ENCODE measurements at regions not wholly inside any gene's neighbourhood (a gene's known extent, or its start where the extent isn't known, plus 50 kb on each side); places are given as distances from the start of the nearest gene placed in this dataset.

GRCh38 chr5:57341380-57341979 lies 141.1 kb downstream of the ACTBL2 start:
- ATAC-seq (no peak), DNase-seq (no peak)
- Histone ChIP-seq H3K27ac (no peak overlapping the region), H3K4me1 (peaks cover 5% of the 10 kb centered on the region), H3K27me3 (no peaks in the 10 kb centered on the region), H3K4me3 (no peak overlapping the region), H3K9me3 (no peaks in the 10 kb centered on the region), H3K36me3 (replicated peaks in 1 of 2; ENCODE audit: insufficient read depth in 1 of 2, low read depth in 2 of 2) (no peaks in the 10 kb centered on the region)
- no peak for TF ChIP-seq POLR2A (IDR thresholded peaks at IDR 0.05)
- TF ChIP-seq, protein P1, sequence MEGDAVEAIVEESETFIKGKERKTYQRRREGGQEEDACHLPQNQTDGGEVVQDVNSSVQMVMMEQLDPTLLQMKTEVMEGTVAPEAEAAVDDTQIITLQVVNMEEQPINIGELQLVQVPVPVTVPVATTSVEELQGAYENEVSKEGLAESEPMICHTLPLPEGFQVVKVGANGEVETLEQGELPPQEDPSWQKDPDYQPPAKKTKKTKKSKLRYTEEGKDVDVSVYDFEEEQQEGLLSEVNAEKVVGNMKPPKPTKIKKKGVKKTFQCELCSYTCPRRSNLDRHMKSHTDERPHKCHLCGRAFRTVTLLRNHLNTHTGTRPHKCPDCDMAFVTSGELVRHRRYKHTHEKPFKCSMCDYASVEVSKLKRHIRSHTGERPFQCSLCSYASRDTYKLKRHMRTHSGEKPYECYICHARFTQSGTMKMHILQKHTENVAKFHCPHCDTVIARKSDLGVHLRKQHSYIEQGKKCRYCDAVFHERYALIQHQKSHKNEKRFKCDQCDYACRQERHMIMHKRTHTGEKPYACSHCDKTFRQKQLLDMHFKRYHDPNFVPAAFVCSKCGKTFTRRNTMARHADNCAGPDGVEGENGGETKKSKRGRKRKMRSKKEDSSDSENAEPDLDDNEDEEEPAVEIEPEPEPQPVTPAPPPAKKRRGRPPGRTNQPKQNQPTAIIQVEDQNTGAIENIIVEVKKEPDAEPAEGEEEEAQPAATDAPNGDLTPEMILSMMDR (IDR thresholded peaks at IDR 0.05): no peak
- intact Hi-C loops (cut with DNase I): no loop called here
- WGBS, 2 donors: 87 to 92% methylated on average over 4 of the region's 4 CpGs

GRCh38 chr5:57340681-57341080 lies 141.9 kb downstream of the ACTBL2 start:
- intact Hi-C loops (cut with DNase I): no loop called here
- Histone ChIP-seq H3K36me3 (replicated peaks in 1 of 2; ENCODE audit: insufficient read depth in 1 of 2, low read depth in 2 of 2) (no peaks in the 10 kb centered on the region), H3K4me1 (peaks cover 5% of the 10 kb centered on the region), H3K27ac (no peak overlapping the region), H3K27me3 (no peaks in the 10 kb centered on the region), H3K4me3 (no peak overlapping the region), H3K9me3 (no peaks in the 10 kb centered on the region)
- WGBS, 2 donors: 86 to 90% methylated on average over 1 of the region's 1 CpG
- no peak for TF ChIP-seq POLR2A (IDR thresholded peaks at IDR 0.05)
- TF ChIP-seq, protein P1 (IDR thresholded peaks at IDR 0.05): no peak
- no peak for DNase-seq
- no peak for ATAC-seq

DNA sequence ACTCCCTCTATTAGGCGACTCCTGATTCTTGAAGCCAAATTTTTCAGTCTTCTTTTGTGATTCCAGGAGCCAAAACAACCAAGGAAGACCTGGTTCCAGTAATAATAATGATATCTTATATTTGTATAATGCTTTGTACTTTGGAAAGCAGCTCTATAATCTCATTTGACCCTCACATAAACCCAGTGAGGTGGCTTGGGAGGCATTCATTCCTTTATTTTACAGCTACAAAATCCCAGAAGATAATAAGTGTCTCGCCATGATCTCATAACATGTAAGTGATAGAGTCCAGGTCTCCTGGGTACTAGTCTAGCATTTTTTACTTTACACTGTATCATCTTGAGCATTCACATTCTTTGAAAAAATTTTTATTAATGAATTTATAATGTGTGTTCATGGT lies 143.1 kb downstream of the ACTBL2 start:
- no peaks in the 10 kb centered on the region for H3K27me3 ChIP-seq
- peaks cover 5% of the 10 kb centered on the region for H3K4me1 ChIP-seq
- H3K9me3 ChIP-seq: no peaks in the 10 kb centered on the region
- 92 to 98% methylated on average over 2 of the region's 2 CpGs for WGBS, 2 donors
- intact Hi-C loops (cut with DNase I): no loop called here
- no peaks in the 10 kb centered on the region for H3K36me3 ChIP-seq (replicated peaks in 1 of 2; ENCODE audit: insufficient read depth in 1 of 2, low read depth in 2 of 2)
- ATAC-seq: no peak
- H3K27ac ChIP-seq: no peak overlapping the region
- no peak overlapping the region for H3K4me3 ChIP-seq
- TF ChIP-seq, protein P1 (IDR thresholded peaks at IDR 0.05): no peak
- DNase-seq: no peak

GRCh38 chr5:57338868-57339340 lies 143.7 kb downstream of the ACTBL2 start:
- no peaks in the 10 kb centered on the region for H3K36me3 ChIP-seq (replicated peaks in 1 of 2; ENCODE audit: insufficient read depth in 1 of 2, low read depth in 2 of 2)
- H3K4me1 ChIP-seq: peaks cover 5% of the 10 kb centered on the region
- no peak overlapping the region for H3K4me3 ChIP-seq
- intact Hi-C loops (cut with DNase I): no loop called here
- TF ChIP-seq, protein P1 (IDR thresholded peaks at IDR 0.05): no peak
- H3K9me3 ChIP-seq: no peaks in the 10 kb centered on the region
- WGBS, 2 donors: 41 to 59% methylated on average over 3 of the region's 3 CpGs
- H3K27me3 ChIP-seq: no peaks in the 10 kb centered on the region
- H3K27ac ChIP-seq: no peak overlapping the region
- ATAC-seq: no peak
- DNase-seq: no peak
